ENCODE measurements at regions not wholly inside any gene's neighbourhood (a gene's known extent, or its start where the extent isn't known, plus 50 kb on each side); places are given as distances from the start of the nearest gene placed in this dataset.

GRCh38 chr15:89421219-89421618 is 75.2 kb downstream of the RHCG start:
- DNase-seq = no peak

GRCh38 chr15:89419370-89419984 is 76.9 kb downstream of the RHCG start:
- DNase-seq = peak; percentile 33 to 56

GRCh38 chr15:89417206-89417725 is 79.1 kb downstream of the RHCG start:
- DNase-seq = no peak

- DNase-seq = peak; percentile 78 to 81
These were observed 79.8 kb downstream of the RHCG start for GRCh38 chr15:89416339-89417183.

GRCh38 chr15:89414571-89414970 is 79.9 kb upstream of the POLG start:
- DNase-seq = no peak

GRCh38 chr15:89413877-89414276 is 79.3 kb upstream of the POLG start:
- DNase-seq = no peak

- no peak for DNase-seq
These were observed 78.3 kb upstream of the POLG start for GRCh38 chr15:89412905-89413411.

- no peak for DNase-seq
These were observed 75.4 kb upstream of the POLG start for GRCh38 chr15:89410039-89410435.

GRCh38 chr15:89409184-89410038 is 74.8 kb upstream of the POLG start:
- no peak for DNase-seq

- peak in 1 of 2 donors; percentile 18 for DNase-seq
These were observed 74.0 kb upstream of the POLG start for GRCh38 chr15:89408372-89409183.

GRCh38 chr15:89406940-89407607 is 72.5 kb upstream of the POLG start:
- DNase-seq = peak; percentile 50 to 68

GRCh38 chr15:89406218-89406939 is 71.8 kb upstream of the POLG start:
- DNase-seq = no peak

GRCh38 chr15:89405494-89405893 is 70.9 kb upstream of the POLG start:
- DNase-seq = no peak

- no peak for DNase-seq
These were observed 69.4 kb upstream of the POLG start for GRCh38 chr15:89404023-89404422.

GRCh38 chr15:89402518-89402805 is 67.8 kb upstream of the POLG start:
- DNase-seq = no peak

- DNase-seq = peak; percentile 55
These were observed 67.2 kb upstream of the POLG start for GRCh38 chr15:89401631-89402517.

GRCh38 chr15:89400782-89401545 is 66.3 kb upstream of the POLG start:
- no peak for DNase-seq

- DNase-seq = no peak
These were observed 65.6 kb upstream of the POLG start for GRCh38 chr15:89400116-89400781.
